ENCODE measurements at regions not wholly inside any gene's neighbourhood (a gene's known extent, or its start where the extent isn't known, plus 50 kb on each side); places are given as distances from the start of the nearest gene placed in this dataset.

GRCh38 chr9:11402621-11403020 is 789.8 kb upstream of the PTPRD start:
- TF ChIP-seq CTCF (IDR thresholded peaks at IDR 0.05; ENCODE audit: borderline replicate concordance, extremely low read depth, low read length, poor library complexity, severe bottlenecking) (no peak), EZH2 (IDR thresholded peaks at IDR 0.05; ENCODE audit: borderline replicate concordance, low read depth, low read length, severe bottlenecking) (no peak)
